Neuronal stem cell (in vitro differentiated cells): ENCODE measurements at regions not wholly inside any gene's neighbourhood (a gene's known extent, or its start where the extent isn't known, plus 50 kb on each side); places are given as distances from the start of the nearest gene placed in this dataset.

ENCODE experiments used
- DNase-seq: peaks from one replicate; pipeline ENCODE4 v3.0.0-alpha.2; 2013; ENCODE audit warnings: low spot score
- H2AFZ ChIP-seq: one replicate; pipeline ENCODE4 v1.6.1; 2013; ENCODE audit warnings: mild to moderate bottlenecking, low read length, inconsistent platforms
- H2AK5ac ChIP-seq: 2 replicates; pipeline ENCODE4 v1.6.1; 2013; ENCODE audit warnings: low read depth, mild to moderate bottlenecking, inconsistent platforms, low read length, moderate library complexity, mixed read lengths
- H2BK120ac ChIP-seq: 2 replicates; pipeline ENCODE4 v1.6.1; 2013; ENCODE audit warnings: low read depth, mild to moderate bottlenecking, inconsistent platforms, low read length, moderate library complexity, mixed read lengths
- H2BK12ac ChIP-seq: one replicate; pipeline ENCODE4 v1.6.1; 2013; ENCODE audit warnings: low read length, inconsistent platforms
- H2BK15ac ChIP-seq: 2 replicates; pipeline ENCODE4 v1.6.1; 2013; ENCODE audit warnings: mild to moderate bottlenecking, low read length, inconsistent platforms, mixed read lengths
- H2BK5ac ChIP-seq: one replicate; pipeline ENCODE4 v1.6.1; 2013; ENCODE audit warnings: inconsistent platforms, mild to moderate bottlenecking, low read length, moderate library complexity
- H3K14ac ChIP-seq: one replicate; pipeline ENCODE4 v1.6.1; 2013; ENCODE audit warnings: low read length, inconsistent platforms
- H3K18ac ChIP-seq: 2 replicates; pipeline ENCODE4 v1.6.1; 2013; ENCODE audit warnings: low read length, inconsistent platforms
- H3K23ac ChIP-seq: 2 replicates; pipeline ENCODE4 v1.6.1; 2013; ENCODE audit warnings: low read depth, mild to moderate bottlenecking, mixed read lengths, low read length, inconsistent platforms; ENCODE audit not compliant: poor library complexity
- H3K27ac ChIP-seq: replicated peaks from 3 replicates; pipeline ENCODE4 v1.5.1; 2013; ENCODE audit warnings: low read length, inconsistent platforms
- H3K27me3 ChIP-seq, 3 experiments: 2 replicates each; pipeline ENCODE4 v1.6.1; 2013; ENCODE audit warnings: low read length in 3 of 3, mild to moderate bottlenecking in 2 of 3, inconsistent platforms in 1 of 3, low read depth in 1 of 3, mixed read lengths in 1 of 3, moderate library complexity in 1 of 3; ENCODE audit not compliant: control insufficient read depth in 3 of 3, insufficient read depth in 3 of 3
- H3K36me3 ChIP-seq, 2 donors: replicated peaks in 1 of 2; 2 replicates each; pipeline ENCODE4 v1.6.1; 2013; ENCODE audit warnings: low read length in 2 of 2; ENCODE audit not compliant: control insufficient read depth in 2 of 2, insufficient read depth in 2 of 2
- H3K4ac ChIP-seq: 2 replicates; pipeline ENCODE4 v1.6.1; 2013; ENCODE audit warnings: inconsistent platforms, mild to moderate bottlenecking, low read length, moderate library complexity
- H3K4me1 ChIP-seq, 2 donors: 1 replicate in 1 of 2; 2 replicates in 1 of 2; pipeline ENCODE4 v1.6.1; 2013; ENCODE audit warnings: low read length in 2 of 2, low read depth in 1 of 2; ENCODE audit not compliant: control insufficient read depth in 2 of 2, insufficient read depth in 1 of 2
- H3K4me2 ChIP-seq: one replicate; pipeline ENCODE4 v1.6.1; 2013; ENCODE audit warnings: mild to moderate bottlenecking, low read length, inconsistent platforms; ENCODE audit not compliant: insufficient read depth, poor library complexity, severe bottlenecking
- H3K4me3 ChIP-seq, 2 donors: 2 replicates each; pipeline ENCODE4 v1.5.1; 2013; ENCODE audit warnings: low read length in 2 of 2, mild to moderate bottlenecking in 2 of 2, inconsistent platforms in 1 of 2, moderate library complexity in 1 of 2
- H3K79me1 ChIP-seq: one replicate; pipeline ENCODE4 v1.6.1; 2013; ENCODE audit warnings: low read depth, mild to moderate bottlenecking, inconsistent platforms, low read length, moderate library complexity
- H3K9ac ChIP-seq: one replicate; pipeline ENCODE4 v1.6.1; 2013; ENCODE audit warnings: mild to moderate bottlenecking, low read depth, low read length, inconsistent platforms; ENCODE audit not compliant: poor library complexity
- H3K9me3 ChIP-seq, 2 donors: replicated peaks in 1 of 2; 2 replicates each; pipeline versions ENCODE3 to v1.6.1; 2013; ENCODE audit warnings: low read length in 2 of 2, mild to moderate bottlenecking in 2 of 2, inconsistent platforms in 1 of 2, low read depth in 1 of 2, mixed read lengths in 1 of 2, moderate library complexity in 1 of 2; ENCODE audit not compliant: control insufficient read depth in 2 of 2, insufficient read depth in 1 of 2
- H4K8ac ChIP-seq: one replicate; pipeline ENCODE4 v1.6.1; 2013; ENCODE audit warnings: low read depth, mild to moderate bottlenecking, inconsistent platforms, low read length, moderate library complexity
- H4K91ac ChIP-seq: one replicate; pipeline ENCODE4 v1.6.1; 2013; ENCODE audit warnings: low read length, low read depth, mild to moderate bottlenecking, inconsistent platforms; ENCODE audit not compliant: poor library complexity
- WGBS, 2 donors: extraction: QIAGEN DNeasy Blood & Tissue Kit; methylation state at CpG; one replicate each; pipeline ENCODE4 v1.1.7; 2013; ENCODE audit warnings: missing lambda C conversion rate in 2 of 2, mixed read lengths in 1 of 2; ENCODE audit not compliant: insufficient read length in 2 of 2, insufficient replicate concordance in 1 of 2; ENCODE audit errors: extremely low coverage in 2 of 2; 5-methylcytosine and 5-hydroxymethylcytosine counted together

DNA sequence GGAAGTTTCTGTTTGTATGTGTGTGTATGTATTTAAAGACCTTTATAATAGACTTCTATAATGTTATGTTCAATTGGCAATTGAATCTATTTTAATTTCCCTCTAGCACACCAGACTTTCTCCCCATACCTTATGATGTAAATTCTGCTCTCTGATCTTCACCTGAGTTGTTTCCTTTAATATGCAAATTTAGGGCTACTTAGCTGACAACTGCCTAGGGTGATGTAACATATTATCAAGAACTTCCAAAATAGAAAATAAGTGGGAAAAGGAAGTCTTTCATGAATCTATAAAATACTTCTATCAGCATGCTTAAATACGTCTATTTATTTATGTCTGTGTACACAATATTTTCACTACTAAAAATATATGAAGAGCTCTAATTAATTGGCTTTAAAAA is 923.5 kb upstream of the CDH10 start:
- Histone ChIP-seq H3K4me1 (no peaks in the 10 kb centered on the region), H2BK120ac (no peak overlapping the region), H3K23ac (no peak overlapping the region), H3K27me3 (peaks cover 0 to 1% (median 0%) of the 10 kb centered on the region in 3 experiments), H3K14ac (no peak overlapping the region), H2AK5ac (no peak overlapping the region), H4K8ac (no peak overlapping the region), H3K4me3 (no peak overlapping the region), H2AFZ (no peak overlapping the region), H3K36me3 (no peaks in the 10 kb centered on the region), H3K79me1 (no peaks in the 10 kb centered on the region), H3K18ac (no peak overlapping the region), H3K27ac (no peak overlapping the region), H3K4me2 (no peak overlapping the region), H2BK5ac (no peak overlapping the region), H3K9me3 (peaks cover 1% of the 10 kb centered on the region in 2 donors), H4K91ac (no peak overlapping the region), H2BK12ac (no peak overlapping the region), H3K4ac (no peak overlapping the region), H3K9ac (no peak overlapping the region), H2BK15ac (no peak overlapping the region)
- no CpG with 5 or more reads among the region's 1 CpG for WGBS, 2 donors
- no peak for DNase-seq

- WGBS, 2 donors = no CpG with 5 or more reads among the region's 3 CpGs
- Histone ChIP-seq H2BK12ac (no peak overlapping the region), H3K23ac (no peak overlapping the region), H3K36me3 (no peaks in the 10 kb centered on the region), H3K79me1 (no peaks in the 10 kb centered on the region), H3K27ac (no peak overlapping the region), H2BK120ac (no peak overlapping the region), H2AK5ac (no peak overlapping the region), H3K4me2 (no peak overlapping the region), H3K4me3 (no peak overlapping the region), H3K14ac (no peak overlapping the region), H3K9me3 (peaks cover 2 to 5% of the 10 kb centered on the region in 2 donors), H3K4me1 (no peaks in the 10 kb centered on the region), H3K4ac (no peak overlapping the region), H2AFZ (no peak overlapping the region), H3K27me3 (peaks cover 0 to 2% (median 0%) of the 10 kb centered on the region in 3 experiments), H4K91ac (no peak overlapping the region), H3K18ac (no peak overlapping the region), H2BK15ac (no peak overlapping the region), H4K8ac (no peak overlapping the region), H2BK5ac (no peak overlapping the region), H3K9ac (no peak overlapping the region)
- DNase-seq = no peak
Observed at GRCh38 chr5:25567881-25568280, 923.1 kb upstream of the CDH10 start.

DNA sequence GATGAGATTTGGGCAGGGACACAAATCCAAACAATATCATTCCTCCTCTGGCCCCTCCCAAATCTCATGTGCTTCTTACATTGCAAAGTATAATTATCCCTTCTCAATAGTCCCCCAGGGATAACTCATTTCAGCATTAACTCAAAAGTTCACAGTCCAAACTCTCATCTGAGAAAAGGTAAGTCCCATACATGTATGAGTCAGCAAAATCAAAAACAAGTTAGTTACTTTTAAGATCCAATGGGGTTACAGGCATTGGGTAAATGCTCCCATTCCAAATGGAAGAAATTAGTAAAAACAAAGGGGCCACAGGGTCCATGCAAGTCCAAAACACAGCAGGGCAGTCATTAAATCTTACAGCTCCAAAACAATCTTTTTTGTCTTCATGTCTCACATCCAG is 917.9 kb upstream of the CDH10 start:
- H3K4me2 ChIP-seq = no peak overlapping the region

DNA sequence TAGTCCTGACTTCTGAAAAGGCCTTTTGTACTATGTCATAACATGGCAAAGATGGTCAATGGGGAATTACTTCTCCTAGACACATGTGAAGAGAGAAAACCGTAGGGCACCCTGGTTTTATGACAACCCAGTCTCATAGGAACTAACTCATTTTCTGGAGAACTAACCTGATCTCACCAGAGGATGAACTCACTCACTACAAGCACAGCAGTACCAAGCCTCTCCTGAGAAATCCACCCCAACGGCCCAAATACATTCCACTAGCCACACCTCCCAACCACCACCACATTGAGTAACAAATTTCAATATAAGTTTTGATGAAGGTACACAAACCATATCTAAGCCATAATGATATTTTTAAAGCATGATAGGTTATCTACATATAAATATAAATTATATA is 909.3 kb upstream of the CDH10 start:
- no CpG with 5 or more reads among the region's 2 CpGs for WGBS, 2 donors
- no peak overlapping the region for H2AK5ac ChIP-seq
- no peak overlapping the region for H3K23ac ChIP-seq
- H2AFZ ChIP-seq = peak overlapping the region; percentile 40
- no peak overlapping the region for H3K14ac ChIP-seq
- no peaks in the 10 kb centered on the region for H3K79me1 ChIP-seq
- no peak for DNase-seq
- no peak overlapping the region for H3K4me3 ChIP-seq
- H3K27me3 ChIP-seq = no peaks in the 10 kb centered on the region
- H2BK5ac ChIP-seq = no peak overlapping the region
- H4K91ac ChIP-seq = no peak overlapping the region
- no peak overlapping the region for H2BK120ac ChIP-seq
- H3K27ac ChIP-seq = no peak overlapping the region
- H3K4ac ChIP-seq = no peak overlapping the region
- H3K18ac ChIP-seq = no peak overlapping the region
- no peaks in the 10 kb centered on the region for H3K4me1 ChIP-seq
- H2BK15ac ChIP-seq = no peak overlapping the region
- no peak overlapping the region for H2BK12ac ChIP-seq
- H3K4me2 ChIP-seq = no peak overlapping the region
- H3K9me3 ChIP-seq = no peaks in the 10 kb centered on the region
- H4K8ac ChIP-seq = no peak overlapping the region
- H3K9ac ChIP-seq = no peak overlapping the region
- no peaks in the 10 kb centered on the region for H3K36me3 ChIP-seq

More for the DNA sequence above, 917.9 kb upstream of the CDH10 start:
- Histone ChIP-seq H2AFZ (no peak overlapping the region), H2BK5ac (no peak overlapping the region), H3K4me1 (no peaks in the 10 kb centered on the region), H2AK5ac (no peak overlapping the region), H3K23ac (no peak overlapping the region), H2BK12ac (no peak overlapping the region), H3K18ac (no peak overlapping the region), H3K4ac (no peak overlapping the region), H2BK15ac (no peak overlapping the region), H4K91ac (no peak overlapping the region), H3K9me3 (peaks cover 2 to 8% of the 10 kb centered on the region in 2 donors), H3K9ac (no peak overlapping the region), H3K36me3 (no peaks in the 10 kb centered on the region), H3K4me3 (no peak overlapping the region), H3K79me1 (no peaks in the 10 kb centered on the region), H3K27me3 (peaks cover 0 to 2% (median 0%) of the 10 kb centered on the region in 3 experiments), H4K8ac (no peak overlapping the region), H3K14ac (no peak overlapping the region), H3K27ac (no peak overlapping the region), H2BK120ac (no peak overlapping the region)
- no peak for DNase-seq
